DMS 273 (cell line): ENCODE measurements at regions not wholly inside any gene's neighbourhood (a gene's known extent, or its start where the extent isn't known, plus 50 kb on each side); places are given as distances from the start of the nearest gene placed in this dataset.
A peak's percentile ranks its signal among the peaks of the same experiment; 100 is the strongest.
"Not testable (repeated sequence)": the region's sequence is repeated elsewhere in the genome, so short reads cannot be mapped to it uniquely, and the experiment has no call there.

Source experiments
- DNase-seq: peaks from one replicate; lab custom pipeline; 2025; ENCODE audit not compliant: unreplicated experiment; lab: John Stamatoyannopoulos, UW

DNA sequence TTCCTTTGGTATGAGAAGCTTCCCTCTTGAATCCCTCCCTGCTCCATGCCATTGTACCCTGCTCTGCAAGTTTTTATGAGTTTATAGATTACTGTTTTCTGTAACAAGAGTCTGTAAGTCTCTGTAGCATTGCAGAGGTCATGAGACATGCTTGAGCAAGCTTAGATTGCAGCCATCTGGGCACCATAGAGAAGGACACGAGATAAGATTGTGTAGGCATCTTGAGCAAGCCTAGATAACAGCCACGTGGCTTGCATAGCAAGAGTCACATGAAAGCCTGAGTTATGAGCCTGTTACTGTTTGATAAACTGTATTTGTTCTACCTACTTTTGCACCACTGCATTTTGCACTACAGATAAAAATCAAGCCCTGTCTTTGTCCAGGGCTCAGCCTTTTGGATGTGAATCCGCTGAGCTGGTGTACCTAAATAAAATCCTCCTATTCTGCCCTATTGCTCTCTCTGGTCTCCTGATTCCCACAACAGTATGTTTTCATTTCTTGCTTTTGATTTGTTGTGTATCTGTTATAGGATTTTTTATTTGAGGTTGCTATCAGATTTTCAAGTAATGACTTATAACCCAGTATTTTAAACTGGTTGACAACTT lies 127.4 kb upstream of the ANKRD50 start:
- DNase-seq: peak; percentile 1

- DNase-seq: no peak
These were observed 121.4 kb upstream of the ANKRD50 start for GRCh38 chr4:124833831-124834505.

DNA sequence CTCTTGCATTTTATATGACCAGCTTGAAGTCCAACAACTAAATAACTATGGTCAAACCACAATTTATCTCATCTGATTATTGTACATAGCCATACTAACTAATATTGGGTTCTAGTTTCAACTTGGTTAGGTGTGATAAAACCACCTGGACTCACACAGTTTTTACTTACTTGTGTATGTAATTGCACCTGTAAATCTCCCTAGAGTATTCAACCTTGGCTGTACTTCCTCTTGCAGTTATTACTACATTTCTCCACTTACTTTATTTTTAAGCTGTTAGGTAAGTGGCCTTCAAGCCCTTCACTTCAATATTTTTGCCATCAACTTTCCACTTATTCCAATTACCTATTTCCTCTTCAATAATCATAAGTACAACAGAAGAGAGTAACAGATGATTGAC lies 115.8 kb upstream of the ANKRD50 start:
- no peak for DNase-seq

DNA sequence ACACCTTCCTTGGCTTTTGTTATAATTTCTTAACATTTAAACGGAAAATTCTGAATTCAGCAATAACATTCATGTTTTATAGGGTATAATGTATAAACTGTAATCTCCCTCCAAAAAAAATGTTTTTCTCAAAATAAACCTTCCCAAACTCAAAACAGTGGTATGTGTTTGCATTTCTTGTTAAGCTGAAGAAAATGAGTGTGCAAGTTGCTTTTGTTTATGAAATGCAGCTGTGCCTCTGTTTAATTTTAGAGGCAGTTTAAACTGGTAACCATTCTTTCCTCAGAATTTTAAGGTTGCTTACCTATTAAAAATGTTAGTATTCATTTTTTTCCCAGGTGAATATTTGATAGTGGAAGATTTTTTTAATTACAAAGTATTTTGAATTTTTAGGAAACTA lies 105.0 kb upstream of the ANKRD50 start:
- no peak for DNase-seq

DNA sequence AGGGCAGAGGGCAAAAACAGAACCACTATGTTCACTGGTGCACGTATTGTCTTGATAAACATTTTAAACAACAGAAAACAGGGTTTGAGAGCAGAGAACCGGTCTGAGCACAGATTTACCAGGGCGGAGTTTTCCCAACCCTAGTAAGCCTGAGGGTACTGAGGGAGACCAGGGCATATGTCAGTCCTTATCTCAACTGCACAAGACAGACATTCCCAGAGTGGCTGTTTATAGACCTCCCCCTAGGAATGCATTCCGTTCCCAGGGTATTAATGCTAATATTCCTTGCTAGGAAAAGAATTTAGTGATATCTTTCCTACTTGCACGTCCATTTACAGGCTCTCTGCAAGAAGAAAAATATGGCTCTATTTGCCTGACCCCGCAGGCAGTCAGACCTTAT lies 99.7 kb upstream of the ANKRD50 start:
- DNase-seq: not testable (repeated sequence)

GRCh38 chr4:124810827-124811226 lies 98.3 kb upstream of the ANKRD50 start:
- no peak for DNase-seq

DNA sequence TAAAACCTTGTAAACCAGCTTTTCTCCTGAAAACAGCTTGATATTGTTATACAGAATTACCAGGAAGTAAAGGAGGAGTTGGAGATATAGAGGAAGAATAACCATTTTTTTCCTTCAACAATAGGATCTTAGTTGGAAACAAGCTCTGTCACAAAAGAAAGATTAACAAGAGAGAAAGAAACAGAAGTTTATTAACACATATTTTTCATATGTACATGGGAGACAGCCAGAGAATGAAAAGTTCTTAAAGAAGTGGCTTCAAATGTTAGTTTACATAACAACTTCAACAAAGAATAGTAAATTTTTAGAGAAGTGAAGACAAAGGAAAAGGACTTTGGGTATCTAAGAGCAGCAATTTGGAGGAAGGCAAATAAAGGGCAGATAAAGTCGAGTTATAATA lies 94.9 kb upstream of the ANKRD50 start:
- no peak for DNase-seq

DNA sequence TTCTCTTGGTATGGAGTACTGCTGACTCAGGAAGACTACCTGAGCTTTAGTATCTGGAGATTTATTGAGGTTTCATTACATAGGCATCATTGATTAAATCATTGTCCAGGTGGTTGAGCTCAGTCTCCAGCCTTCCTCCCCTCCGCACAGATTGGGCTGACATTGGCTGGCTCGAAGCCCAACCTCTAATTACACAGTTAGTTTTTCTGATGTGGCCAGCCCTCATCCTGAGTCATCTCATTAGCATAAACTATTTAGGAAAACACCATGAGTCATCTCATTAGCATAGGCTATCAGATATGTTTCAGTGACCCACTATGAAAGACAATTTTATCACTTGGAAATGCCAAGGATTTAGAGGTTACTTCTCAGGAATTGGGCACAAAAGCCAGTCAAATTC lies 93.9 kb upstream of the ANKRD50 start:
- DNase-seq: peak; percentile 70

DNA sequence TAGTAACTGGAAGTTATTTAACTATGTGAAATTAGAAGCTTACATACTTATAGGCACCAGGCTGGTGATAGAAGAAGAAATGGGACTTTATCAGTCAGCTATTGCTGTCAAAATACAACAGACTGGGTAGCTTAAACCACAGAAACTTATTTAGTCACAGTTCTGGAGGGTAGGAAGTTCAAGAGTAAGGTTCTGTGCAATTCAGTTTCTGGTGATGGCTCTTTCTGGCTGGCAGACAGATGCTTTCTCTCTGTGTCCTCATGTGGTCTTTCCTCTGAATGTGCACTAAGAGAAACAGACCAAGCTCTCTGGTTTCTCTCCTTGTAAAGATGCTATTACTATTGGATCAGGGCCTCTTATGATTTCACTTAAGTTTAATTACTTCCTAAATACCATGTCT lies 92.1 kb upstream of the ANKRD50 start:
- DNase-seq: no peak

GRCh38 chr4:124804041-124804440 lies 91.5 kb upstream of the ANKRD50 start:
- DNase-seq: no peak

GRCh38 chr4:124803641-124804040 lies 91.1 kb upstream of the ANKRD50 start:
- DNase-seq: no peak

GRCh38 chr4:124803026-124803425 lies 90.5 kb upstream of the ANKRD50 start:
- DNase-seq: no peak

- no peak for DNase-seq
These were observed 84.7 kb upstream of the ANKRD50 start for GRCh38 chr4:124797223-124797622.

DNA sequence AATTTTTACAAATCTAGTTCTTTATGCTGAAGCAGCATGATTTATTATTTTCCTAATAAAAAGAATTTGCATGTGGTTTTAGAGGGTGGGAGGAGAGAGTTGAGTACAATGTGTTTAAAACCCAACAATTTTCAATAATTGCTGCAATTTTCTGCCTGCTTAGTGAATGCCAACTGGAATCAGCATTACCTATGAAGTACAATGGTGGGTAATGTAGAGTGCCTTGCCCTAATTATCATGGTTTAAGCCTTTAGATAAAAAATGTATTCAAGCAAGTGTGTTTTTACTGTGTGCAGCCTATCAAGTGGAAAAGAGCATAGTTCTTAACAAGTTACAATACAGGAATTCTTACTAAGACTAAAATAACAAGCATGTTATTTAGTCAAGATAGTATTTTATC lies 77.9 kb upstream of the ANKRD50 start:
- DNase-seq: no peak

- no peak for DNase-seq
These were observed 74.1 kb upstream of the ANKRD50 start for GRCh38 chr4:124786634-124787033.

GRCh38 chr4:124785645-124786044 lies 73.1 kb upstream of the ANKRD50 start:
- no peak for DNase-seq

GRCh38 chr4:124783847-124784246 lies 71.3 kb upstream of the ANKRD50 start:
- no peak for DNase-seq

DNA sequence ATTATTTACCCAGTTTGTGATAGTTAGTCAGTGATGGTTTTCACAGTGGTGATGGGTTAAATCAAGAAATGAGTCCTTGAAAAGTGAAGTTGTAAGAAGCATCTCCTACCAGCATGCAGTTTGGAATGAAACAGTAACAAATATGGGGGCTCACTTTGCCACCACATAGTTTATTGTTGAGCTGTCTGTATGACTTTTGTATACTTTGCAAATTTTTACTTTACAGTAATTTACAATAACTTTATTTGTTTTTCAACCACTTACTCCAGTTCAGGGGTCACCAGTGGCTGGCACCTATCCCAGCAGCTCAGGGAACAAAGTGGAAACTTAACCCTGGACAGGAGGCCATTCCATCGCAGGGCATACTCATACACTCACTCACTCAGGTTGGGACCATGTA lies 64.5 kb upstream of the ANKRD50 start:
- no peak for DNase-seq

DNA sequence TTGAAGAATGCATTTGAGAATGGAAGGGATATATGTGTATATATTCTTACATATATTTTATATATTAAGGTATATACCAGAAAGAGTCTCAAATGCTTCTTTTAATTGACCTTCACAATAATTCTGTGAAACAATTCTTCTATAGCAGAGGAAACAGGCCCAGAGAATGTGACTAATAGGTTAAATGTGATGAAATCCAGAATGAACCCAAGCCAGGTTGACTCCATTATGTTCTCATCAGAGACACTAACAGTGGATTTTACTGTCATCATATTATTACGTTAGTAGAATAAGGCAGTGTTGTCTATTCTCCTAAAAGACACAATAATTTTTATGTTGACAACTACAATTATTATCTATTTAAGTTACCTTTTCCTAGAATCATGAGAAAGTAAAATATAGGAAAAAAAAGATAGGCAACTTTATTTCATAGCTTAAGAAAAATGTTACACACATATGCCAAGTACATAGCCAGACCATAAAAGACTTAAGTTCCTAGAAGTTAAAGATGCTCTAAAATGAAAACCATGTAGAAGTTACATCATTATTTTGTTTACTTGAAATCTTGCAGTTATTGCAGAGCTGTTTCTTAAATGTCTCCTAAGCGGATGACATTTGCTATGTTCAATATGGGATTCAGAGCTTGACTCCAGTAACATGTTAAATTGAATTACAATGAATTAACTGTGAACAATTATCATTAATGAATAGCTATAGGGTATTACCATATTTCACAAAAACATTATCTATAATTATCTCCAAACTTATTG lies 56.2 kb upstream of the ANKRD50 start:
- DNase-seq: no peak

- DNase-seq: no peak
These were observed 50.4 kb upstream of the ANKRD50 start for GRCh38 chr4:124762956-124763355.
